Suprapubic skin (tissue), 4 donors: ENCODE measurements at regions not wholly inside any gene's neighbourhood (a gene's known extent, or its start where the extent isn't known, plus 50 kb on each side); places are given as distances from the start of the nearest gene placed in this dataset.

Source experiments
- DNase-seq, 2 donors: peaks; one replicate each; pipeline ENCODE4 v3.0.0-alpha.2; 2019; ENCODE audit warnings: low spot score in 2 of 2
- H3K27ac ChIP-seq: fragments of 200-600 bp; sonication (generic); one replicate; pipeline ENCODE4 v1.5.1; 2019
- H3K27me3 ChIP-seq: fragments of 200-600 bp; sonication (generic); one replicate; pipeline ENCODE4 v1.5.1; 2019
- H3K36me3 ChIP-seq: fragments of 200-600 bp; sonication (generic); one replicate; pipeline ENCODE4 v1.5.1; 2019
- H3K4me1 ChIP-seq: fragments of 200-600 bp; sonication (generic); one replicate; pipeline ENCODE4 v1.5.1; 2019
- H3K4me3 ChIP-seq: fragments of 200-600 bp; sonication (generic); one replicate; pipeline ENCODE4 v1.5.1; 2019; ENCODE audit warnings: mild to moderate bottlenecking
- H3K9me3 ChIP-seq: fragments of 200-600 bp; sonication (generic); one replicate; pipeline ENCODE4 v1.5.1; 2019
- EP300 ChIP-seq: sonication (generic); formaldehyde crosslinking; IDR thresholded peaks from one replicate; pipeline ENCODE4 v1.6.1; 2017; ENCODE audit warnings: antibody characterized with exemption
- POLR2A ChIP-seq, 2 donors: fragments of 450-650 bp; IDR thresholded peaks; one replicate each; pipeline ENCODE4 v1.6.1; 2017; ENCODE audit warnings: antibody characterized with exemption in 2 of 2, mild to moderate bottlenecking in 2 of 2, moderate library complexity in 2 of 2
- POLR2AphosphoS5 ChIP-seq, 3 donors: sonication (generic); formaldehyde crosslinking; IDR thresholded peaks; one replicate each; pipeline ENCODE4 v1.6.1; 2017; ENCODE audit warnings: antibody characterized with exemption in 3 of 3
- WGBS: methylation state at CpG from one replicate; pipeline ENCODE4 v1.1.5; 2018; 5-methylcytosine and 5-hydroxymethylcytosine counted together
- TF ChIP-seq, protein P1 (sequence below), 2 donors: fragments of 200-600 bp in 1 of 2; fragments of 450-650 bp in 1 of 2; sonication (generic) in 1 of 2; IDR thresholded peaks; one replicate each; pipeline ENCODE4 v1.5.1; 2016 to 2019; ENCODE audit warnings: antibody characterized with exemption in 2 of 2, mild to moderate bottlenecking in 1 of 2, moderate library complexity in 1 of 2

DNA sequence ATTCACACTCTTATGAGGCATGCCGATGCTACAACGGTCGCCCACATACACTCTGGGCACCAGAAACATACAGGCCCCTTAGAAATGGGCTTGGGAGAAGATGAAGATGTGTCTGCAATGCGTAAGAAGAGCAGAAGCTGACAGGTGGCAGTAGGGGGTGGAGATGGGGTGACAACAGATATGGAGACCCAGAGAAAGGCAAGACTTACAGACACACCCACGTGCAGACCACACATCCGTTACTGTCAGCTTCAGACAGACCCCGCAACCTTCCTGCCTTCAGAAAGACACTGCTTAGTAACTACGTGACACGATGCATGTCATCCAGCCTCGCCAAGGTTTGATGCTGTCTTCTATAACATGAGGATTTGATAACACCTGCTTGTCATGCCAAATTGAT is 89.5 kb downstream of the ZFP36L2 start:
- TF ChIP-seq, protein P1, sequence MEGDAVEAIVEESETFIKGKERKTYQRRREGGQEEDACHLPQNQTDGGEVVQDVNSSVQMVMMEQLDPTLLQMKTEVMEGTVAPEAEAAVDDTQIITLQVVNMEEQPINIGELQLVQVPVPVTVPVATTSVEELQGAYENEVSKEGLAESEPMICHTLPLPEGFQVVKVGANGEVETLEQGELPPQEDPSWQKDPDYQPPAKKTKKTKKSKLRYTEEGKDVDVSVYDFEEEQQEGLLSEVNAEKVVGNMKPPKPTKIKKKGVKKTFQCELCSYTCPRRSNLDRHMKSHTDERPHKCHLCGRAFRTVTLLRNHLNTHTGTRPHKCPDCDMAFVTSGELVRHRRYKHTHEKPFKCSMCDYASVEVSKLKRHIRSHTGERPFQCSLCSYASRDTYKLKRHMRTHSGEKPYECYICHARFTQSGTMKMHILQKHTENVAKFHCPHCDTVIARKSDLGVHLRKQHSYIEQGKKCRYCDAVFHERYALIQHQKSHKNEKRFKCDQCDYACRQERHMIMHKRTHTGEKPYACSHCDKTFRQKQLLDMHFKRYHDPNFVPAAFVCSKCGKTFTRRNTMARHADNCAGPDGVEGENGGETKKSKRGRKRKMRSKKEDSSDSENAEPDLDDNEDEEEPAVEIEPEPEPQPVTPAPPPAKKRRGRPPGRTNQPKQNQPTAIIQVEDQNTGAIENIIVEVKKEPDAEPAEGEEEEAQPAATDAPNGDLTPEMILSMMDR (IDR thresholded peaks at IDR 0.05): no peak
- TF ChIP-seq EP300 (no peak), POLR2AphosphoS5 (IDR thresholded peaks at IDR 0.05) (no peak), POLR2A (IDR thresholded peaks at IDR 0.05) (no peak)
- Histone ChIP-seq H3K9me3 (no peaks in the 10 kb centered on the region), H3K36me3 (no peaks in the 10 kb centered on the region), H3K27me3 (no peaks in the 10 kb centered on the region), H3K4me1 (peaks cover 30% of the 10 kb centered on the region), H3K4me3 (no peak overlapping the region), H3K27ac (no peak overlapping the region)
- WGBS: 89% methylated on average over 10 of the region's 10 CpGs
- no peak for DNase-seq

DNA sequence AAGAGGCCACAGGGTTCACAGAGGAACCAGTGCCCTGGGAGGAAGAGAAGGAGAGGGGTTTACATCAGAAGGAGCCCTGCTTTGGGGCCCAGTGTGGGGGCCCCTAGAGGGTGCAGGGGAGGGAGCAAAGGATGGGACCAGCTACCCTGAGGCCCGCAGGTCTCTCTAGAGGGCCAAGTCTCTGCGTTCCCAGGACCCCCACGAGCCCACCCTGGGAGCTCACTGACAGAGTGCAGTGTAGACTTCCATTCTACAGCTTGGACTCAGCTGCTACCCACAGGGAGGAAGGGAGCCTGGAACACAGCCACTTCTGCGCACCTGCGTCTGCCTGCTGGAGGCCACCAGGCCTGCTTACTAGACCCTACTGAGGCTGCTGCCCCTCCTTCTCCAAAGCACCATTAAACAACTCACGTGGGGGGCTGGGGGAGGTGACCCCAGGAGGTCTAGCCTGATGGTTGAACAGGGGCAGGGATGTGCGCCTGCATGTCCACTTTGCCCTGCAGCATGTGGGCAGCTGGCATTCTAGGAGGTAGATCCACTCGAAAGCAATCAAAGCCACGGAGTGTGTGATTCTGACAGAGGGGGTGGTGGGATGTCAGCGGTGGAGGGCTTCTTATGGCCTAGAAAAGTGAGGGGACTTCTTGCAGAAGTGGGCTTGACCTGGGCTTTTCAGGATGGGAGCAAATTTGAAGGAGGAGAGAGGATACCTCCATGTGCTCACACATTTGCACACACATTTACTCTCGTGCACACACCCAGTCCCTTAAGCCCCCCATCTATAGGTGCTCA is 90.2 kb downstream of the ZFP36L2 start:
- Histone ChIP-seq H3K36me3 (no peaks in the 10 kb centered on the region), H3K9me3 (no peaks in the 10 kb centered on the region), H3K4me3 (no peak overlapping the region), H3K27ac (no peak overlapping the region), H3K27me3 (no peaks in the 10 kb centered on the region), H3K4me1 (peaks cover 37% of the 10 kb centered on the region)
- no peak for DNase-seq
- TF ChIP-seq, protein P1 (IDR thresholded peaks at IDR 0.05): no peak
- TF ChIP-seq POLR2A (IDR thresholded peaks at IDR 0.05): no peak
- no peak for TF ChIP-seq POLR2AphosphoS5 (IDR thresholded peaks at IDR 0.05)
- TF ChIP-seq EP300: no peak
- WGBS: 67% methylated on average over 11 of the region's 11 CpGs

DNA sequence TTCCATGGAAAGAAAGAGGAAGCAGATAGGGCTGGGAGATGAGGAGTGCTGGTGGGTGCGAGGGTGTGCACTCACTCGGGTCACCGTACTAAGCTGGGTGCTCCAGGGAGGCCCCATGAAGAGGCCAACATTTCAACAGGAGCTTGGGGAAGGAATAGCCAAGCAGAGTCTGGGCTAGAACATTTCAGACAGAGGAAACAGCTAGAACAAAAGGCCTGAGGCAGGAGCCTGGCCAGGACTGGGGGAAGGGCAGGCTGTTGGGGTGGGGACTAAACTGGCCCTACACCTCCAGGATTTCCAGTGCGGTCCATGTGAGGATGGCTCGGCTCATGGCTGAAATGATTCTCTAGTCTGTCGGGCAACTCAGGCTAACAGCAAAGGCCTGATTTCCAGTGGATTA is 90.8 kb downstream of the ZFP36L2 start:
- TF ChIP-seq, protein P1 (IDR thresholded peaks at IDR 0.05): no peak
- TF ChIP-seq EP300: no peak
- no peak for TF ChIP-seq POLR2AphosphoS5 (IDR thresholded peaks at IDR 0.05)
- no peak for TF ChIP-seq POLR2A (IDR thresholded peaks at IDR 0.05)
- no peaks in the 10 kb centered on the region for H3K9me3 ChIP-seq
- H3K4me1 ChIP-seq: peaks cover 43% of the 10 kb centered on the region
- no peaks in the 10 kb centered on the region for H3K36me3 ChIP-seq
- WGBS: 76% methylated on average over 6 of the region's 6 CpGs
- H3K27me3 ChIP-seq: no peaks in the 10 kb centered on the region
- H3K4me3 ChIP-seq: no peak overlapping the region
- no peak for DNase-seq
- H3K27ac ChIP-seq: no peak overlapping the region

DNA sequence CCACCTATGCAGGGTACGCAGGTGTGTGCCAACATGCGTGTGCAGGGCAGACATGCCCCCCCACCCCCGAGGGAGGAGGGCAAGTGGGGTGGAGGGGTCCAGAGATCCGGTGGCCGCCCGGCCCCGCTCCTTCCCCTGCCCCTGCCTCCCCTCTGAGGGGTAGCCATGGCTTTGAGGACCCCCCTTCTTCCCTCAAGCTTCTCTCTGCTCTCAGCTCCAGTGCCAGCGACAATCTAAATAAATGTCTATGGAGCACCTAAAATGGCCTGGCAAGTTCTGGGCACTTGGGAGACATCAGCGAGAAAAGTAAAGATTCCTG is 91.9 kb downstream of the ZFP36L2 start:
- Histone ChIP-seq H3K27ac (no peak overlapping the region), H3K4me1 (peaks cover 44% of the 10 kb centered on the region), H3K9me3 (no peaks in the 10 kb centered on the region), H3K36me3 (no peaks in the 10 kb centered on the region), H3K27me3 (no peaks in the 10 kb centered on the region), H3K4me3 (no peak overlapping the region)
- TF ChIP-seq POLR2A (IDR thresholded peaks at IDR 0.05) (no peak), EP300 (no peak), POLR2AphosphoS5 (IDR thresholded peaks at IDR 0.05) (no peak)
- 88% methylated on average over 6 of the region's 9 CpGs for WGBS
- DNase-seq: no peak

DNA sequence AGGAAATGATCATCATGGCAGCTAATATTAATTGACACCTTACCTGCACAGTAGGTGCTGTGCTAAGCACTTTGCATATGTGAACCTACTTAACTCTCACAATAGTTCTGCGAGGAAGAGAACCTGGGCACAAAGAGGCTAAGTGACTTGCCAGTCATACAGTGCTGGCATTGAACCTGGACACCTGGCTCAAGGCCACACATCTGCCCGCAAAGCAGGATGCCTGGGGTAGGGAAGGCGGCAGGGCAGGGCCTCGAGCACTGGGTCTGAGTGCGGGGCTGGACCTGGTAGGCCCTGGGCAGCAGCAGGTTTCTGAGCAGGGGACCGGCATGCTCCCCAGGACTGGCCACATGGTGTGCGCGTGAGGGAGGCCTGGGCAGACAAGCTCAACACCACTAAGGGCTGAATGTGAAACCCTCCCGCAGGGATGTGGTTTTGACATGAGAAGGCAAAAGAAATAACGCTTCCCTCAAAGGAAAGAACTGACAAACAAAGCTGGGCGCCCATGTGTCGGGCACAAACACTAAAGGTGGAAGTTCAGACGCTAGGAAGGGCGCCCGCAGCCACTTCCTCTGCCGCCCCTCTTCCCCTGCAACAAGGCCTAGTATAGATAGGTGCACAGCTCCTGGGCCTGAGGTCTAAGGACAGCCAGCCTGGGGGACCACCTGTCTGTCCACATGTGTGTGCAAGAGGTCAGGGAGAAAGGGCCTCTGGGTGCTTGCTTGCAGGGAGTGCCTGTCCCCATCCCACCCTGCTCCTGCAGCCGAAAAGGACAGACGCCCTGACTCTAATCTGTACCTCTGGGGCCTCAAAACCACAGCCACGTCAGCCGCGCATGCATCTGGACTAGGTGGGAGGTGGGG is 92.5 kb downstream of the ZFP36L2 start:
- Histone ChIP-seq H3K4me3 (no peak overlapping the region), H3K4me1 (peaks cover 50% of the 10 kb centered on the region), H3K27me3 (no peaks in the 10 kb centered on the region), H3K9me3 (no peaks in the 10 kb centered on the region), H3K36me3 (no peaks in the 10 kb centered on the region), H3K27ac (peak overlapping the region; percentile 9)
- 75% methylated on average over 16 of the region's 21 CpGs for WGBS
- DNase-seq: no peak
- TF ChIP-seq POLR2A (IDR thresholded peaks at IDR 0.05) (no peak), POLR2AphosphoS5 (IDR thresholded peaks at IDR 0.05) (no peak), EP300 (no peak)
- TF ChIP-seq, protein P1 (IDR thresholded peaks at IDR 0.05): no peak
